DMS153 (cell line): ENCODE measurements at regions not wholly inside any gene's neighbourhood (a gene's known extent, or its start where the extent isn't known, plus 50 kb on each side); places are given as distances from the start of the nearest gene placed in this dataset.
"Not testable (repeated sequence)": the region's sequence is repeated elsewhere in the genome, so short reads cannot be mapped to it uniquely, and the experiment has no call there.

Source experiments
- DNase-seq: peaks from one replicate; lab custom pipeline; 2025; lab: John Stamatoyannopoulos, UW

DNA sequence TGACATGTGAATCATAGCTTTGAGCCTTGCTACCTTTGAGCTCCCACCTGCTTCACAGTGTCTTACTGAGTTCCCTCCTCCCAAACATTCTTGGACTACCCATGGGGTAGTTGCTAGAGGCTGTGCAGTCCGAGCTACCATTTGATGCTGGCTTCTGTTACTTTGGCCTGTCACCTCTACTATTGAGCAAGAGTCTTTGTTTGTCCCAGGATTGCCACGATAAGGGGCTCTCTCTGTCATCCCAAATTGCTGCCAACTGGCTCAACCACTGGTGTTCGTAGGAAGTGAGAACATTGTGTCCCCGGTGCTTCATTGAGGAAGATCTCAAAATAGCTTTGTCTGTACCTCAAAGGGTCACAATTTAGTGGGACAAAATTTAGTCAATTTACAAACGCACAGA is 59.1 kb upstream of the PAX8 start:
- DNase-seq = no peak

DNA sequence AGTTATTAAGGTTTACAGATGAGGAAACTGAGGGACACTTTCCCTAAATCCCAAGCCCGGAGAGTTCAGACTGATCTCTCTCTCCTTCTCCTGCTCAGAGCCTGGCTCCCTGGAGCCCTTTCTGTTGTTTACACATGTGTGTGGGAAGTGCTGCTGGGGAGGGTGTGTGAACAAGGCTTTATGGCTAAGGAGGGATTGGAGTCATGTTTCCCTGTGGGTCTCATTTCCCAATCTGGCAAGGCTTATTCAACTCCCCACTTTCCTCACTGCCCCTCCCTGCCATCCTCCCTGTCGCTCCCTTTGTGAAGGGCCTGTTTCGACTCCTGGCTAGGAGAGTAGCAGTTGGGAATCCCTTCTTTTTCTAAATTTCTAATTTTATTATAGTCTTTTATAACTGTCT is 57.3 kb upstream of the PAX8 start:
- DNase-seq = peak; percentile 59

DNA sequence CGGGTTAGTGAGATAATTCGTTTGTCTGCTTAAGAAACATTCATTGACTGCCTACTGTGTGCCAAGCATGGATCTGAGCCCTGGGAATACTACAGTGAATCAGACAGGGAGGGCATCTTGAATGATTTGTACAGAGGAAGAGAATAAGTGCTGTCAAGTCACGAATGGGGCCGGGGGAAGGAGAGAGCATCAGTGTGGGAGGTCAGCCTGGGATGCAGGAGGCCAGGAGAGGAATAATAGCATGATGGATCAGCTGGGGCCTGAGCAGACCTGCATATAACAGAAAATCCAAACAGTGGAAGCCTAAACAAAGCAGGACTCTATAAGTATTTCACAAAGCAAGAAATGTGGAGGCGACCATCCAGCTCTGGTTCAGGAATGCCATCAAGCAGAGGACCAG is 55.4 kb upstream of the PAX8 start:
- no peak for DNase-seq

DNA sequence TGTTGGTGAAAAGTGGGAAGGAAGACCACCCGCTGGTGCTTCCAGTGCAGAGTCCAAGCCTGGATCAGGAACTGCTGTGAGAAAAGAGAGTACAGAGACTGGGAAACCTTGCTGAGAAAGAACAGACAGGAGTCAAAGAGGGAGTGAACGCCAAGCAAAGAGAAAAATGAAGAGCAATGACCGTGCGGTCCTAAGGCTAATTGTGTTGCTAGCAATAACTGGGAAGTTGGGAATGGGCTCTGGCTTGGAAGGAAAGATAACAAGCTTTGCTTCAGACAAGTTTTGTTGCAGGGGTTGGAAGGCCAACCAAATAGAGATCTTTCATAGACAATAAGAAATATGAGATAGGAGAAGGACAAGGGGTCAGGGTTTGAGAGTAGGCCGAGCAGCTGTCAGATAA is 55.0 kb upstream of the PAX8 start:
- not testable (repeated sequence) for DNase-seq

DNA sequence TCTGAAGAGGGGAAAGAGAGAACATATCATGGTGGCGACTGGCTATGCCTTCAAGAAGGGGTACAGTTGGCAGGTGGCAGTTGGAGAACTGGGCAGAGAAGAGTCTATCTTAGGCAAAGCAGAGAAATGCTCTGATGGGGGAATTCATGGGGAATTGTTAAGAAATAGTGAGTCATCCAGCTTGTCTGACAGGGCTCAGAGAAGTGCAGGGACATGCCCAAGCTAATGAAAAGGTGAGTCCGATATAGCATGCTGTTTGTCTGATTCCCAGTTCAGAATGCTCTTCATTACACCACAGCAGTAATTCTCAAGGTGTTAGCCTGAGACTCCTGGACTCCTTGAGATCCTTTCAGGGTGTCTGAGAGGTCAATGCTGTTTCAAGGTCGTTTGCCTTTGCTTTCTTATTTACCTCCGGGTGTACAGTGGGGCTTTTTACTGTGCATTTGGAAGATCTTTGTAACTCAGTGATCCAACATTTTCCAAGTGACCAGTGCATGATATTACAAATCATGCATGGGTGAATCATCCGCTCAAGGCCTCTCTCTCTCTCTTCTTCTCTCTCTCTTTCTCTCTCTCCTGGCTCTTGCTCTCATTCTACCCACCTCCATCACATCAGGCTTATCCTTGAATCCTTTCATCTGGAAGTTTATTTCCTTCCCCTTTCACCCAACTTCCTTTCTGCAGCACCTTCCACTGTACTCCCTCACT is 51.5 kb upstream of the PAX8 start:
- not testable (repeated sequence) for DNase-seq

DNA sequence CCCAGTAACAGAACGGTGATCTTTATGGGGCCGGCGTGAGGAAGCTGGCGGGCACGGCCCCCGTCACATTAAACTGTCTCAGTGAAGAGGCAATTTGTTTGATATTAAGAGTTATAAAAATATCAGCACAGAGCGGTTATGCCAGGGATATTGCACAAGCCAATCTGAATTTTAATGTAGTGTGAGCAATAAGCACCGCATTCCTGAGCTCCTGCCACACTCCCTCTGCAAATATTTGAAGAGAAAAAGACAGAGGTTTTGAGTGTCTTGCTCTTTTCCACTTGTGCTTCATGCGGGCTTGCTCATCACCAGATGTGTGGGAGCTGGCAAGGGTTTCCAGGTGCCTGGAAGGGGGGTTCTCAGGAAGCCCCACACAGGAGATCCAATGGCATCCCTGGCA is 50.3 kb upstream of the PAX8 start:
- not testable (repeated sequence) for DNase-seq

DNA sequence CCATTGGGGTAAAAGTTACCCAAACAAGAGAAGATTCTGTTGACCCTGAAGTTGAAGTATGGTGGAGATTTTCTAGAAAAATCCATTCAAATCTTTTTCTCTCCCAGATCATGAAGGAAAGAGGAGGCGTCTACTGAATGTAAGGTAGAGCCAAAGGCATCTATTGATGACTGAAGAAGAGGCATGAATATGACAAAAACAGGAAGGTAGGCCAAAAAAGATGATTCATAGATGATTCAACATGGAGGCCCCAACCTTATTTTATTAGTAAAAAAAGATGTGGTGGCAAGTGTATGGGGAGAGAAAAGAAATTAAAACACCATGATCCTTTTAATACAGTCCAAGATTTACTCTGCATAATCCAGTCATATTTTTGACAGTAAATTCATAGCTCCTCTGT is 49.9 kb upstream of the PAX8 start:
- not testable (repeated sequence) for DNase-seq
